MM.1S (cell line): ENCODE measurements at regions not wholly inside any gene's neighbourhood (a gene's known extent, or its start where the extent isn't known, plus 50 kb on each side); places are given as distances from the start of the nearest gene placed in this dataset.

Experiments used
- DNase-seq: peaks from one replicate; pipeline ENCODE4 v3.0.0-alpha.2; 2015
- H2AFZ ChIP-seq: fragments of 300-600 bp; sonication (generic); 2 replicates; pipeline ENCODE4 v1.6.0; 2016; ENCODE audit warnings: antibody characterized with exemption, low read length
- H3F3A ChIP-seq: fragments of 300-600 bp; sonication (generic); 2 replicates; pipeline ENCODE4 v1.6.1; 2016; ENCODE audit warnings: mild to moderate bottlenecking, antibody characterized with exemption, low read length, moderate library complexity, mixed read lengths; ENCODE audit not compliant: insufficient read depth
- H3K27ac ChIP-seq: fragments of 300-600 bp; sonication (generic); 2 replicates; pipeline ENCODE4 v1.5.1; 2016; ENCODE audit warnings: mild to moderate bottlenecking, low read length
- H3K27me3 ChIP-seq: fragments of 300-600 bp; sonication (generic); replicated peaks from 2 replicates; pipeline ENCODE4 v1.6.0; 2016; ENCODE audit warnings: low read length; ENCODE audit not compliant: insufficient read depth
- H3K36me3 ChIP-seq: fragments of 300-600 bp; sonication (generic); replicated peaks from 2 replicates; pipeline ENCODE4 v1.6.1; 2016; ENCODE audit warnings: mild to moderate bottlenecking, low read length, mixed read lengths; ENCODE audit not compliant: insufficient read depth
- H3K4me1 ChIP-seq: fragments of 300-600 bp; sonication (generic); 2 replicates; pipeline ENCODE4 v1.6.1; 2016; ENCODE audit warnings: low read length, mixed read lengths
- H3K4me2 ChIP-seq: fragments of 300-600 bp; sonication (generic); 2 replicates; pipeline ENCODE4 v1.6.0; 2016; ENCODE audit warnings: low read depth, low read length
- H3K4me3 ChIP-seq: fragments of 300-600 bp; sonication (generic); 2 replicates; pipeline ENCODE4 v1.5.1; 2016; ENCODE audit warnings: low read length, mixed read lengths
- H3K79me2 ChIP-seq: fragments of 300-600 bp; sonication (generic); 2 replicates; pipeline ENCODE4 v1.6.1; 2016; ENCODE audit warnings: mixed run types, low read length, mixed read lengths
- H3K9ac ChIP-seq: fragments of 300-600 bp; sonication (generic); 2 replicates; pipeline ENCODE4 v1.6.1; 2016; ENCODE audit warnings: low read length, mixed read lengths
- H3K9me2 ChIP-seq: fragments of 300-600 bp; sonication (generic); replicated peaks from 2 replicates; pipeline ENCODE4 v1.6.1; 2016; ENCODE audit warnings: mild to moderate bottlenecking, low read length, mixed read lengths; ENCODE audit not compliant: insufficient read depth
- H3K9me3 ChIP-seq: fragments of 300-600 bp; sonication (generic); replicated peaks from 2 replicates; pipeline ENCODE4 v1.6.1; 2016; ENCODE audit warnings: mild to moderate bottlenecking, low read length, mixed read lengths; ENCODE audit not compliant: insufficient read depth
- H4K20me1 ChIP-seq: fragments of 300-600 bp; sonication (generic); 2 replicates; pipeline ENCODE4 v1.6.1; 2016; ENCODE audit warnings: mild to moderate bottlenecking, low read length, moderate library complexity, mixed read lengths; ENCODE audit not compliant: insufficient read depth
- EZH2 ChIP-seq: fragments of 300-600 bp; sonication (generic); optimal IDR thresholded peaks from 2 replicates; pipeline ENCODE3; 2017; ENCODE audit warnings: low read depth, mild to moderate bottlenecking, antibody characterized with exemption, low read length, mixed read lengths
- EZH2phosphoT487 ChIP-seq: fragments of 300-600 bp; sonication (generic); IDR thresholded peaks from 2 replicates; pipeline ENCODE4 v1.6.1; 2018; ENCODE audit warnings: antibody characterized with exemption, low read length
- TF ChIP-seq, protein P1 (sequence below): fragments of 300-600 bp; sonication (generic); IDR thresholded peaks from 2 replicates; pipeline ENCODE4 v1.5.1; 2016; ENCODE audit warnings: antibody characterized with exemption, low read length, mixed read lengths

DNA sequence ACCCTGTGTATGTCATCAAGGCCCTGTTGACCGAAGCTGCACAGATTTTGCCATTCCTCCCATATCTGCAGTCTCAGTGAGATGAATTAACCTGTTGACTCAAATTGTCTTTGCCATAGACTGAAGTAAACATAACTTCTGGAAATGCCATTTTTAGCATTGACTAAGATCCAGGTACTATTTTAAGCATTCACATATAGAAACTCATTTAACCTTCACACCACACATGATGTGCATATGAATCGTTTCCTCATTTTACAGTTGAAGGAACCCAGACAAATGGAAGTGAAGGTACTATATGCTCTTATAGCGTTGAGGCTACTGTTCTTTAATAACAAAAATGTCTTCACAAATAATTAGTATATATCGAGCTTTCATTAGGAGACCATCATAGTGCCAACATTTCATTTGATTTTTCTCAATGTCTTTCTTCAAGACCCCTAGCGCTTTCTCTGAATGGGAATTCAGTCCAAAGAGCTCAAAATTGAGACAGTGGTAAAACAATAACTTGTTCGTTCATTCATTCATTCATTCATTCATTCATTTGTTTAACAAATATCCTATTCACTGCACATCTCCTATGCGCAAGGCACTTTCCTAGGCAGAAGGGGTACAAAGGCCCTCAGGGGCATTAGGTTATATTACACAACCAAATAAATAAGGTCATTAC is 444.7 kb downstream of the ADGRL2 start:
- H3K4me1 ChIP-seq = no peaks in the 10 kb centered on the region
- no peaks in the 10 kb centered on the region for H3K9me2 ChIP-seq
- H2AFZ ChIP-seq = no peak overlapping the region
- no peak for DNase-seq
- no peak overlapping the region for H3K27ac ChIP-seq
- H3K79me2 ChIP-seq = no peaks in the 10 kb centered on the region
- H3K9ac ChIP-seq = no peak overlapping the region
- no peaks in the 10 kb centered on the region for H3F3A ChIP-seq
- TF ChIP-seq EZH2phosphoT487 (no peak), EZH2 (no peak)
- TF ChIP-seq, protein P1, sequence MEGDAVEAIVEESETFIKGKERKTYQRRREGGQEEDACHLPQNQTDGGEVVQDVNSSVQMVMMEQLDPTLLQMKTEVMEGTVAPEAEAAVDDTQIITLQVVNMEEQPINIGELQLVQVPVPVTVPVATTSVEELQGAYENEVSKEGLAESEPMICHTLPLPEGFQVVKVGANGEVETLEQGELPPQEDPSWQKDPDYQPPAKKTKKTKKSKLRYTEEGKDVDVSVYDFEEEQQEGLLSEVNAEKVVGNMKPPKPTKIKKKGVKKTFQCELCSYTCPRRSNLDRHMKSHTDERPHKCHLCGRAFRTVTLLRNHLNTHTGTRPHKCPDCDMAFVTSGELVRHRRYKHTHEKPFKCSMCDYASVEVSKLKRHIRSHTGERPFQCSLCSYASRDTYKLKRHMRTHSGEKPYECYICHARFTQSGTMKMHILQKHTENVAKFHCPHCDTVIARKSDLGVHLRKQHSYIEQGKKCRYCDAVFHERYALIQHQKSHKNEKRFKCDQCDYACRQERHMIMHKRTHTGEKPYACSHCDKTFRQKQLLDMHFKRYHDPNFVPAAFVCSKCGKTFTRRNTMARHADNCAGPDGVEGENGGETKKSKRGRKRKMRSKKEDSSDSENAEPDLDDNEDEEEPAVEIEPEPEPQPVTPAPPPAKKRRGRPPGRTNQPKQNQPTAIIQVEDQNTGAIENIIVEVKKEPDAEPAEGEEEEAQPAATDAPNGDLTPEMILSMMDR = no peak
- no peak overlapping the region for H3K4me3 ChIP-seq
- no peak overlapping the region for H3K4me2 ChIP-seq
- H3K27me3 ChIP-seq = no peaks in the 10 kb centered on the region
- no peaks in the 10 kb centered on the region for H3K9me3 ChIP-seq
- no peaks in the 10 kb centered on the region for H4K20me1 ChIP-seq
- no peaks in the 10 kb centered on the region for H3K36me3 ChIP-seq

DNA sequence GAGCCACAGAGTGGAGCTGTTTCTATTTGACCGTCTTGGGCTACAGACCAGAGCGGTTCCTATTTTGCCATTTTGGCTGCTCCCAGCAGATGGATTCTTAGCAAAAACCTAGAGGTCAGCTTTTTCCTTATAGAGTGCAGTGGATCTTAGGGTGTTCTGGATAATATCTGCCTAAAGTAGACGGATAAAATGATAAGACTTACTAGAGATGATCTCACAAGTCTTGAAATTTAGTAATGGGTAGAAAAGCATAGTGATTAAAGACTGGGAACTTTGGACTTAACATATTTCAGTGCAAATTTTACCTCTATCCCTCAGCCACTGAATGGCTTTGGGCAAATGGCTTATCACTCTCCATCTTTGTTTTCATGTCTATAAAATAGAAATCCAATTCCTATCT is 439.8 kb downstream of the ADGRL2 start:
- H3K4me1 ChIP-seq = no peaks in the 10 kb centered on the region
- no peak overlapping the region for H3K9ac ChIP-seq
- no peaks in the 10 kb centered on the region for H3K79me2 ChIP-seq
- no peaks in the 10 kb centered on the region for H3K9me3 ChIP-seq
- H4K20me1 ChIP-seq = no peaks in the 10 kb centered on the region
- H3K27me3 ChIP-seq = no peaks in the 10 kb centered on the region
- TF ChIP-seq EZH2phosphoT487 (no peak), EZH2 (no peak)
- TF ChIP-seq, protein P1 = no peak
- H3K9me2 ChIP-seq = no peaks in the 10 kb centered on the region
- DNase-seq = no peak
- H3K36me3 ChIP-seq = no peaks in the 10 kb centered on the region
- no peak overlapping the region for H3K4me2 ChIP-seq
- H3K27ac ChIP-seq = no peak overlapping the region
- H3K4me3 ChIP-seq = no peak overlapping the region
- no peaks in the 10 kb centered on the region for H3F3A ChIP-seq
- no peak overlapping the region for H2AFZ ChIP-seq

- Histone ChIP-seq H3K27ac (no peak overlapping the region), H3K4me2 (no peak overlapping the region), H3K9me3 (no peaks in the 10 kb centered on the region), H3K4me1 (no peaks in the 10 kb centered on the region), H3K9ac (no peak overlapping the region), H4K20me1 (no peaks in the 10 kb centered on the region), H3K9me2 (no peaks in the 10 kb centered on the region), H2AFZ (no peak overlapping the region), H3K79me2 (no peaks in the 10 kb centered on the region), H3K4me3 (no peak overlapping the region), H3K27me3 (no peaks in the 10 kb centered on the region), H3F3A (no peaks in the 10 kb centered on the region), H3K36me3 (no peaks in the 10 kb centered on the region)
- DNase-seq = no peak
- TF ChIP-seq EZH2 (no peak), EZH2phosphoT487 (no peak)
- TF ChIP-seq, protein P1 = no peak
These were observed 429.9 kb downstream of the ADGRL2 start for GRCh38 chr1:82230667-82231066.
